NCI-H1694 treated with DMSO at 0.1 percent for 48 hours (cell line): ENCODE measurements at regions not wholly inside any gene's neighbourhood (a gene's known extent, or its start where the extent isn't known, plus 50 kb on each side); places are given as distances from the start of the nearest gene placed in this dataset.

ENCODE experiments used
- DNase-seq: peaks from one replicate; lab custom pipeline; 2025; lab: John Stamatoyannopoulos, UW

- no peak for DNase-seq
Measured at GRCh38 chr2:18182861-18183260, 304.4 kb downstream of the KCNS3 start.

DNA sequence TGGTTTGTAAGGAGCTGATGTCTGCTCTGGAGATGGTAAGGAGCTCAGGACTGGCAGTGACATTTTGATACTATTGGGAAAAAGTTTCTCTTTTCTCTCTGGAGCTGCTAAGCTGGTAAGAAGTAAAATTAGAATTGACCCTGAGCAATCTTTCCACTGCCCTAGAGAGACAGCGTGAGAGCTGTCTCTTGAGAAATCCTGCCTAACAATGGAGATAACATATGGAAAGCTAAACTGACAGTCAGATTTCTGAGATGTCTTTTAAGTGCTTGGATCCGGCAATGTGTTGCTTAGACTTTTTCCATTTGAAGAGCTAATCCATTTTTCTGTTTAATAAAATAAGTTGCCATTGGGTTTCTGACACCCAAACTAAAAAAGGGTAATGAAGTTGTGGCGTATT is 302.4 kb downstream of the KCNS3 start:
- DNase-seq = no peak

DNA sequence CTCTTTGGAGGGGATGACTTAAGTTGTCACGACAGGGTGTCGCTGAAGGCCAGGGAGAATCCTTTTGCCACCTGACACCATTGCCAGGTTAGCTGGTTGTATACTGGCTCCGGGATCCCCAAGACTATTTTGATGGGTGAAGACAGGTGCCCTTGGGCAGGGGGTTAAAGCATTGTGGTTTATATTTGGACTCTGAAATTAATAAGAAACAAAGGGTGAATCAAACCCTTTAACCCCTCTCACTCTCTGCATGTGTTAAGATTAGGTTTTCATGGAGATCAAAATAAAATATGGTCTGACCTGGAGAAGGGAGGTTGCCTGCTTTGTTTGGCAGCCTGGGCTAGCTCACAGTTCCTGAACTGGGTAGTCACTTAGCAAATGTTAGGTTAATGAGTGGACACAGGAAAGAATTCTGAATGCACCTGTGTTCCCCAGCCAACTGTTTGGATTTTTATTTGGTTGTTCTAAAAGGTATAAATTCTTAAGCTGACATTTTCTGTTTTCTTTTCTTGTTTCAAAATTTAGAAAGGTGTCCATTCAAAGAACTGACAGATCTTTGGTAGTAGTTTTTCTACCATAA is 301.7 kb downstream of the KCNS3 start:
- no peak for DNase-seq

DNA sequence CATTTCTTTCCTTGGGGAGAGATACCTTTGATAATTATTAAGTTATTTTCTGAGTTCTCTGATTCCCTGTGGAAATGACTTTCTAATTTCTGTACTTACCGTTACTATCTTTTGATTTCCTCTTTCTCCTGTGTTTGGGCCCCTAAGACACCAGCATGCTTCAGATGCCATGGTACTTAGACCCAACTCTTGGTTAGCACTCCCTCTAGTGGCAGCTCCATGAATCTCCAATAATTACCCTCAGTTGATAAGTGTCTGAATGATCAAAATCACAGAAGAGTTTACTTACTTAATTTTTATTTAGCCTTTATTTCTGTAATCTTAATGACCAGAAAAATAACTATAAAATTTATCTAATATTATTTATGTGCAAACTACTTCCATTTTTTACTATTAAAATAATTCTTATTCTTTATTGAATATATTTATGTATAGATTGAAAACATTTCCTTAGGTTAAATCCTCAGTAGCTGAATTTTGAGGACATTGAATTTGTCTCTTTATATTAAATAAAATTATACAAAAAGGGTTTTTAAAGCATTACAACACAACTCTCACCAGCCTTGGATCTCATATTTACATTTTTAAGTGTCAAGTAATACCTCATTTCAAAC is 300.4 kb downstream of the KCNS3 start:
- peak; percentile 44 for DNase-seq

DNA sequence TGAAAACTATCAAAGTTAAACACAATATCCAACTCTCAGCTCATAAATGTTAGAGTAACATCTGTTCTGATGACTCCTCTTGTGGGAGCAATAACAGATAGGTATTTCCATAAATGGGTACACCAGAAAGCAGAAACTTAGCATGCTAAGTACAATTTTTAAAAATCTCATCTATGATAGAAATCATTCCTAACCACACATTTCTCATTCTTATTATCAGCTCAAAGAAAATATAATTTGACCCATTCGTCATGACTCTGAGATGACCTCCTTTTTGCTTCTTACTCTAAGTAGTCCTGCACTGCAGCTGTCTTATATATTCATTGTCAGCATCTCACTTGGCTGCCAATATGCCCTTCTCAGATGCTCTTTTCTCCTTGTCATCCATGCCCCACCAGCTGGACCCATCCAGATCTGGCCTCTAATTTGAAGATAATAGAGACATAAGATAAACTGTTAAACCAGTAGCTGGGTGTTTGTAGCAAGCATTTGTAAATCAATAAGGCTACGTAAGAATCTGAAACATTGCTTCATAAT is 298.3 kb downstream of the KCNS3 start:
- no peak for DNase-seq

DNA sequence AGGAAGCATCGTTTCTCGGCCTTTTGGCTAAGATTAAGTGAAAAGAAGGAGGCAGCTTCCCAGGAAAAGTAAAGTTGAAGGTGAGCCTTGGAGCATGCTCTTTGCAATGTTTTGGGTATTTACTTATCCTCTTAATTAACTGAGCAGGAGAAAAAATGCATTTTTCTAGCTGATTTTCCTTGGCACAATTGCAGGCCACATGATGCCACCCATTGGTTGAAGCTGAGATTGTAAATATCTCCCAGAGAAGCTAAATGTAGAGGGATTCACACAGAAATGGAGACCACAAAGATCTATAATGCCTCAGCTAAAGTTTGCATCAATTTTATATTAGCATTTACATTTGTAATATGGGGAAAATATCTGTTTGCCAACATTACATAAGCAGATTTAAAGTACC is 294.1 kb downstream of the KCNS3 start:
- DNase-seq = peak; percentile 50

- DNase-seq = no peak
Measured at GRCh38 chr2:18171191-18172139, 293.0 kb downstream of the KCNS3 start.

DNA sequence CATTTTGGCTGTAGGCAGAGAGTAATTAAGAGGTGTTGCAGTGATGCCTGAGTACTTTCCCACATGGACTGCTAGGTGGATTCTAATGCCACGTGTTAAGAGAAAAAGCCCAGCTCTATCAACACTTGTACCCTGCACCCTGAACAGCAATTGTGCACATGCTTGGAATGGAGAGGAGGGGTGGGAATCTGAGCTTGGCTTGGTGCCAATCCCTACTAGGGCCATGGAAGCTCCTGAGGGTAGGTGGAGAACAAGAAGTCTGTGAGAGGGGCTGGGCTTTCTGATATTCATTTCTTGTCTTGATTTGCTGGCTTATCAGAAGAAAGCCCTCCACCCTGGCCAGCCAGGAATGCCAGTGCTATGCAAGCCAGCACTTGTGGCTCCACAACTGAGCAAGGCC is 292.2 kb downstream of the KCNS3 start:
- DNase-seq = no peak

DNA sequence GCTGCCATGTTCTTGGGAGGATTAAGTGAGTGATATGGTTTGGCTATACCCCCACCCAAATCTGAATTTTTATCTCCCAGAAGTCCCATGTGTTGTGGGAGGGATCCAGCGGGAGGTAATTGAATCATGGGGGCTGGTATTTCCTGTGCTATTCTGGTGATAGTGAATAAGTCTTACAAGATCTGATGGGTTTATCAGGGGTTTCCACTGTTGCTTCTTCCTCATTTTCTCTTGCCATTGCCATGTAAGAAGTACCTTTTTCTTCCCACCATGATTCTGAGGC is 291.4 kb downstream of the KCNS3 start:
- DNase-seq = no peak

- peak; percentile 80 for DNase-seq
Measured at GRCh38 chr2:18169121-18169892, 290.8 kb downstream of the KCNS3 start.

GRCh38 chr2:18167871-18168270 is 289.4 kb downstream of the KCNS3 start:
- no peak for DNase-seq

DNA sequence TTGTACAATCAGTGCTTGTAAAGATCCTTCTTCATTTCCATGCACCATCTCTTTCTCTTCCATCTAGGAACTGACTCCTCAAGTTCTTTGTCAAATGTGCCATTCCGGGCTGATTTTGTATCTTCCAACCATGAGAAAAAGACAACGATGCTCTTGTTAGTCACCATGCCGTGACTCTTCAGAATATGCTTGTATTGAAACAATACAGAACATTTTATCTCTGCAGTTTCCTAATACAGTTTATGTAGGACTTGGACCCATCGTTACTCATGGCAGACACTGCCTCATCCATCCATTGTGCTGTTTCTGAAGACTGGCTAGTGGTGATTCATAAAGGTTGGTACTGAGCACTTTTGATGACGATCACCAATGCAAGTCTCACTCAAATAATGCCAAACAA is 283.2 kb downstream of the KCNS3 start:
- DNase-seq = no peak

- DNase-seq = no peak
Measured at GRCh38 chr2:18159896-18160295, 281.4 kb downstream of the KCNS3 start.

GRCh38 chr2:18156421-18156820 is 278.0 kb downstream of the KCNS3 start:
- DNase-seq = no peak

- no peak for DNase-seq
Measured at GRCh38 chr2:18156002-18156401, 277.5 kb downstream of the KCNS3 start.

DNA sequence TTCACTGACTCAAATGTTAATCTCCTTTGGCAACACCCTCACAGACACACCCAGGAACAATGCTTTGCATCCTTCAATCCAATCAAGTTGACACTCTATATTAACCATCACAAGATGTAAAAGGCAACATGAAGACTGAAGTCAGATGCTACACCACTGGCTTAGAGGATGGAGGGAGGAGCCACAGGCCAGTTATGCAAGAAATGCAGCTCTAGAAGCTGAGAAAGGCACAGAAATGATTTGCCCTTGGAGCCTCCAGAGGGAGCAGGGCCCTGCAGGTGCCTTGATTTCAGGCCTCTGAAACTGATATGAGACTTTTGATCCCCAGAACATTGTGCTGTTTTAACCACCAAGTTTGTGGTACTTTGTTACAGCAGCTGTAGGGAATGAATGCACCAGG is 276.3 kb downstream of the KCNS3 start:
- DNase-seq = no peak

GRCh38 chr2:18154259-18154658 is 275.8 kb downstream of the KCNS3 start:
- no peak for DNase-seq

GRCh38 chr2:18153741-18154140 is 275.3 kb downstream of the KCNS3 start:
- DNase-seq = no peak

DNA sequence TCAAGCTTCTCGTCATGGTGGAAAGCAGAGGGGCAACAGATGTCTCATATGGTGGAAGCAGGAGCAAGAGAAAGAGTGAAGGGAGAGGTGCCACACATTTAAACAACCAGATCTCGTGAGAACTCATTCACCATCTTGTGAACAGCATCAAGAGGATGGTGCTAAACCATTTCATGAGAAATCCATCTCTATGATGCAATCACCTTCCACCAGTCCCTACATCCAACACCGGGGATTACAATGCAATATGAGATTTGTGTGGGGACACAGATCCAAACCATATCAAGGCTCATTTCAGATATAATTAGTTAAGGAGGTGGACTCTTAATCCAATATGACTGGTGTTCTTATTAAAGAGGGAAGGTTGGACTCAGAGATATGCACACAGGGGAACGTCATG is 272.8 kb downstream of the KCNS3 start:
- no peak for DNase-seq

- DNase-seq = peak; percentile 83
Measured at GRCh38 chr2:18149660-18150246, 271.3 kb downstream of the KCNS3 start.

DNA sequence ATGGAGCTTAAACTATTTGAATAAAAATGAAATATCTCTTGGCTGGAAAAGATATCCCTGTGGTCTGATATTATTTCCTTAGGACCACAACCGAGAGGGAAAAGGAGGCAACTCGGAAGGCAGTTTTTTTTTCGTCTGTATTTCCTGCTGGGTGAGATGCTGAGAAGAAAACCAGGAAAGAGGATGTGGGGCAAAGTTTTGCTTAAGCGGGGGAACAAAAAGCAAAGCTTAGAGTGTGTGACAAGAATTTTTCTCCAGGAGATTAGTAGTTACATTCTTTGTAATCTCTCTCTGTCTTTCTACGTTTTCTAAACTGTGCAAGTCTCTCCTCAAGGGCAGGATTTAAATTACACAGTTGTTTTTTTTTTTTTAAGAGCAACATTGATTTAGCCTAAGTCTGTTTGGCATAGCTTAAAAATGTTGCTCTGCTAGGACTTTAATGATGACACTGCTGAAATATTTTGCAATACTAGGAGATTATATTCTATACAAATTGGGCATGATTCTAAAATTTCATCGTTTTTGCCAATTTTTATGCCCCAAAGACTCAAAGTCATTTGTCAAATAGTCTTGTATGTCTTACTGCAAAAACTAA is 258.5 kb downstream of the KCNS3 start:
- no peak for DNase-seq

- DNase-seq = no peak
Measured at GRCh38 chr2:18133310-18133709, 254.8 kb downstream of the KCNS3 start.
